ENCODE measurements at regions not wholly inside any gene's neighbourhood (a gene's known extent, or its start where the extent isn't known, plus 50 kb on each side); places are given as distances from the start of the nearest gene placed in this dataset.

DNA sequence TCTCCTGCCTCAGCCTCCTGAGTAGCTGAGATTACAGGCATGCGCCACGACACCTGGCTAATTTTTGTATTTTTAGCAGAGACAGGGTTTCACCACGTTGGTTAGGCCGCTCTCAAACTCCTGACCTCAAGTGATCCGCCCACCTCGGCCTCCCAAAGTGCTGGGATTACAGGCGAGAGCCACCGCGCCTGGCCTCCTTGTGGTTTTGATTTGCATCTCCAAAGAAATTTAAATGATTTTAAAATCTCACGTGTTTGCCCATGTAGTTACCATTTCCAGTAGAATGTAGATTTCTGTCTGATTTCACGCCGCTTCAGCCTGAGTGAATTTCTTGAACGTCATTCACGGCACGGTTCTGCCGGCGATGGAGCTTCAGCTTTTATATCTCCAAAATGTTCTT, 55.8 kb downstream of the IGF2 start:
- FAIRE-seq (no peak), DNase-seq (ENCODE audit: insufficient read length, low spot score) (no peak)

DNA sequence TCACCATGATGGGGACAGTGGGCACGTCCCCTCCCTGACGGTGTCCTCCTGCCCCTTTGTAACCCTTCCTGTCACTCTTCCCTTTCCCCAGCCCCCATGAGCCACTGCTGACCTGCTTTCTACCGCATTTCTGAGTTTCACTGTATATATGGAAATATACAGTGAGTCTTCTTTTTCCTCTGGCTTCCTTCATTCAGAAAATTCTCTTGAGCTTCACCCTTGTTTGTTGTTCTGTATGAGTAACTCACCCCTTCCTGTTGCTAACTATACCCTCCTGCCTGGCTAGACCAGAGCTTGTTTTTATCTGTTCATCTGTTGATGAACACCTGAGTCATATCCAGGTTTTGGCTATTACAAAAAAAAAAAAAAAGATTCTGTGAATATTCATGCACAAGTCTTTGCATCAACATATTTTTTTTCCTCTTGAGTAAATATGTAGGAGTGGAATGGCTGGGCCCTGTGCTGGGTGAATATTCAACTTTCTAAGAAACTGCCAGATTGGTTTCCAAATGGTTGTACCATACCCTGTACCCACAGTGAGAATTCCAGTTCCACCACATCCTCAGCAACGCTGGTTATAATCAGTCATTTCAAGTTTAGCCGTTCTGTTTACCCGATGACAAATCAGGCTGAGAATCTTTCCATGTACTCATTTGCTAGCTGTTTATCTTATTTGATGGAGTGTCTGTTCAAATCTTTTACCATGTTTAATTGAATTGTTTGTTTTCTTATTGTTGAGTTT, 62.0 kb downstream of the IGF2 start:
- DNase-seq (ENCODE audit: insufficient read length, low spot score): peak; percentile 37
- FAIRE-seq: no peak

DNA sequence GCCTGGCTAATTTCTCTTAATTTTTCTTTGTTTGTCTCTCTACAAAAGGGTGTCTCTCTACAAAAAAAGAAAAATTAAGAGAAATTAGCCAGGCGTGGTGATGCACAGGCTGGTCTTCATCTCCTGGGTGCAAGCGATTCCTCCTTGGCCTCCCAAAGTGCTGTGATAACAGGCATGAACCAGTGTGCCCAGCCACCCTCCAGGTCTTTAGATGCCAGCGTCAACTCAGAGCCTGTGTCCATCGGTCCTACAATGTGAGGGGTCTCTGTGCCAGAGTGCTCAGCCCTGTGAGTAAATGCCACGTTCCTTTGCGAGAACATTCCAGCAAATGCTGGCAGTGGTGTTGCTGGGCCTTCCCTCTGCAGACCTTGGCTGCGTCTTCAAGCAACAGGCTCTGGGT, 62.7 kb downstream of the IGF2 start:
- no peak for FAIRE-seq

DNA sequence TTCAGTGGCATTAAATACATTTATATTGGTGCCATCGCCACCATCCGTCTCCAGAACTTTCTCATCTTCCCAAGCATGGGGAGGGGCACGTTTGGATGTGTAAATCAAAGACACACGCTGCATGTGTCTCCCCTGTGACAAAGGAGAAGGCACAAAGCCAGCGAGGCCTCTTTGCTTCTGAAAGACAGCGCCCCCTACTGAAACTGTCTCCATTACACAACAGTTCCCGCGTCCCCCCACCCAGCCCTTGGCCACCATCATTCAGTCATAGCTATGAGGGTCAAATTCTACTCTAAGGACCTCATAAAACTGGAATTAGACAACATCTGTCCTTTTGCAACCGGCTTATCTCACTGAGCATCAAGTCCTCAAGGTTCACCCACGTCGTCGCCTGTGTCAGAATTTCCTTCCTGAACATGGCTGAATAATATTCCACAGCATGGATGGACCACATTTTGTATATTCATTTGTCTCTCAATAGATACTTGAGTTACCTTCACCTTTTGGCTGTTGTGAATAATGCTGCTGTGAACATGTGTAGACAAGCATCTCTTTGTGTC, 64.8 kb downstream of the IGF2 start:
- FAIRE-seq: no peak
- no peak for DNase-seq (ENCODE audit: insufficient read length, low spot score)

More for the DNA sequence above, 62.7 kb downstream of the IGF2 start:
- no peak for DNase-seq (ENCODE audit: insufficient read length, low spot score)

DNA sequence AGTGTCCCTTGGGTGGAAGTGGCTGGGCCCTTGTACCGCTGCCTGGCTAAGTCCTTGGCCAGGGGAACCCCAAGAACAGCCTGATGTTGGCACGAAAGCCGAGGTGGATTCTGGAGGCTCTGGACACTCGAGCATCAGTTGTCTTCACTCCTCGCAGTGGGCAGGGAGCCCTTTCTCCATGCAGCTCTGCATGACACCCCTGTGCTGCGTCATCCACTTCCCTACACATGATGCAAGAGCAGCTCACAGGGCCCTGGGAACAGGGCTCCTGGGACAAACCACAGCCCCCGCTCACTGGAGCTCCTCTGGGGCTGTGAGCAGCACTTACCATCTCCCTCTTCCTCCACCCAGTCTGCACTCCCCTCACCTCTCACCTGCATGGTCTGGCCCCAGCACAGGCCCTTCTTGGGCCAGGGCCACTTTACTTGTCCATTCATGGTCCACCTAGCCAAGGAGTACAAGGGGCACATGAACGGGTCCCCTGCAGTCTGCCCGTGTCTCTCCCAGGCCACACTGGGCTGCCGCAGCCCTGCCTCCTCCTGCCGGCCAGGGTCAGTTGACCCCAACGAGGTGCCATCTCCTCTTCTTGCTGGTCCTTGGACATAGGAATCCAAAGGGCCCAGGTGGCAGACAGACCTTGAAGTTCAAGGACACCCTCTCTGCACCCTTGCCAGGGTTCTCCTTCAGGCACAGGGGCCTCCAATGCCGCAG, 66.5 kb downstream of the IGF2 start:
- FAIRE-seq (no peak), DNase-seq (ENCODE audit: insufficient read length, low spot score) (no peak)

DNA sequence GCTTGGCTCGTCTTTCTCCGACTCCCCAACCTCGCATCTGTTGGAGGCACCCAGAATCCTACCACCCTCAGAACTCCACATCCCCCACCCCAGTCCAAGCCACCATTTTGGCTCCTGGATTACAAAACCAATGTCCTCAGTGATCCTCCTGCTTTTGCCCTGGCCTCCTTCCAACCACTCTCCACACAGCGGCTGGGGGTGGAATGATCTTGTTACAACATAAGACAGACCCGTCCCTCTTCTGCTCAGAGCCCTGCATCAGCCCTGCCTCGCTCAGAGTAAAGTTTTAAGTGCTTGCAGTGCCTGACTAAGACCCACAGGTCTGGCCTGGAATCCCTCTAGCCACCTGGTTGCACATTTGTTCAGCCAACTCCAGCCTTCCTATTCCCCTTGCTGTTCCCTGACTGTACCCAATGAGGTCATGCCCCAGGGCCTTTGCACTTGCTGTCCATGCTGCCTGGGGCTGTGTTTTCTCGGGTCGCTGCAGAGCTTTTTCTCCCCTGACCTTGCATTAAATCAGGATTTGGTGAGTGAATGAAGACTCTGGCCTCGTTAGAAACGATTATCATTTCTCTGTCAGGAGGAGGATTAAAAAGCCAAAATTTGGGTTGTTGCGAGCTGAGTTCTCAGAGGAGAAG, 67.3 kb downstream of the IGF2 start:
- DNase-seq (ENCODE audit: insufficient read length, low spot score): no peak
- FAIRE-seq: no peak
